Neural cell (in vitro differentiated cells): ENCODE measurements at regions not wholly inside any gene's neighbourhood (a gene's known extent, or its start where the extent isn't known, plus 50 kb on each side); places are given as distances from the start of the nearest gene placed in this dataset.

Experiments
- H2AFZ ChIP-seq: fragments of 200-600, 300-800 bp; sonication (generic), shearing (Covaris generic); 2 replicates; pipeline ENCODE4 v1.6.0; 2014; ENCODE audit warnings: low read depth, mild to moderate bottlenecking, antibody characterized with exemption, low read length, moderate library complexity
- H3F3A ChIP-seq: fragments of 200-600 bp; shearing (Covaris generic); 2 replicates; pipeline ENCODE4 v1.6.1; 2016; ENCODE audit warnings: mild to moderate bottlenecking, moderate library complexity, mixed read lengths, antibody characterized with exemption, low read length; ENCODE audit not compliant: insufficient read depth, poor library complexity, severe bottlenecking
- H3K27ac ChIP-seq: fragments of 200-600, 300-800 bp; sonication (generic), shearing (Covaris generic); 2 replicates; pipeline ENCODE4 v1.5.1; 2014; ENCODE audit warnings: mild to moderate bottlenecking, low read length, moderate library complexity
- H3K27me3 ChIP-seq: fragments of 300-800, 200-600 bp; sonication (generic), shearing (Covaris generic); 2 replicates; pipeline ENCODE4 v1.6.0; 2014; ENCODE audit warnings: mild to moderate bottlenecking, low read depth, low read length, moderate library complexity; ENCODE audit not compliant: insufficient read depth
- H3K36me3 ChIP-seq: fragments of 300-800, 200-600 bp; sonication (generic), shearing (Covaris generic); 2 replicates; pipeline ENCODE4 v1.5.1; 2014; ENCODE audit warnings: mild to moderate bottlenecking, antibody characterized with exemption, low read length, moderate library complexity; ENCODE audit not compliant: insufficient read depth
- H3K4me2 ChIP-seq: fragments of 300-800, 200-600 bp; sonication (generic), shearing (Covaris generic); 2 replicates; pipeline ENCODE4 v1.6.0; 2014; ENCODE audit warnings: mild to moderate bottlenecking, low read length
- H3K4me3 ChIP-seq: fragments of 300-800, 200-600 bp; sonication (generic), shearing (Covaris generic); 2 replicates; pipeline ENCODE4 v1.5.1; 2014; ENCODE audit warnings: mild to moderate bottlenecking, low read length, moderate library complexity
- H3K79me2 ChIP-seq: fragments of 200-600 bp; shearing (Covaris generic); replicated peaks from 2 replicates; pipeline ENCODE4 v1.6.0; 2014; ENCODE audit warnings: mild to moderate bottlenecking, low read length, moderate library complexity; ENCODE audit not compliant: insufficient read depth
- H3K9ac ChIP-seq: fragments of 300-800, 200-600 bp; sonication (generic), shearing (Covaris generic); 2 replicates; pipeline ENCODE4 v1.6.1; 2016; ENCODE audit warnings: mild to moderate bottlenecking, low read length, mixed read lengths
- H3K9me2 ChIP-seq: fragments of 200-600 bp; shearing (Covaris generic); 2 replicates; pipeline ENCODE4 v1.6.1; 2016; ENCODE audit warnings: mild to moderate bottlenecking, low read length, mixed read lengths; ENCODE audit not compliant: insufficient read depth
- H3K9me3 ChIP-seq: fragments of 200-600, 300-800 bp; sonication (generic), shearing (Covaris generic); 2 replicates; pipeline ENCODE4 v1.6.1; 2016; ENCODE audit warnings: mild to moderate bottlenecking, mixed run types, low read length, moderate library complexity, mixed read lengths
- H4K20me1 ChIP-seq: fragments of 200-600 bp; shearing (Covaris generic); 2 replicates; pipeline ENCODE4 v1.6.1; 2016; ENCODE audit warnings: mild to moderate bottlenecking, mixed run types; ENCODE audit not compliant: insufficient read depth
- CTCF ChIP-seq: fragments of 450-650 bp; IDR thresholded peaks from 2 replicates; pipeline ENCODE4 v1.5.1; 2014; ENCODE audit warnings: antibody characterized with exemption, mild to moderate bottlenecking, moderate library complexity; ENCODE audit not compliant: poor library complexity, severe bottlenecking
- EZH2 ChIP-seq: fragments of 200-600, 300-800 bp; shearing (Covaris generic), sonication (generic); IDR thresholded peaks from 2 replicates; pipeline ENCODE4 v1.6.1; 2014; ENCODE audit warnings: antibody characterized with exemption, low read length, borderline replicate concordance, mild to moderate bottlenecking; ENCODE audit not compliant: insufficient read depth, poor library complexity, severe bottlenecking
- MXI1 ChIP-seq: fragments of 450-650 bp; conservative IDR thresholded peaks from 2 replicates; pipeline ENCODE4 v1.6.1; 2014; ENCODE audit warnings: antibody characterized with exemption, mild to moderate bottlenecking; ENCODE audit not compliant: poor library complexity, severe bottlenecking
- POLR2AphosphoS5 ChIP-seq: IDR thresholded peaks from 2 replicates; pipeline ENCODE4 v1.6.1; 2012
- RAD21 ChIP-seq: fragments of 450-650 bp; conservative IDR thresholded peaks from 2 replicates; pipeline ENCODE4 v1.6.1; 2014; ENCODE audit warnings: antibody characterized with exemption, mild to moderate bottlenecking, moderate library complexity
- REST ChIP-seq: IDR thresholded peaks from 2 replicates; pipeline ENCODE4 v1.6.1; 2012; ENCODE audit warnings: borderline replicate concordance
- SMC3 ChIP-seq: fragments of 450-650 bp; conservative IDR thresholded peaks from 2 replicates; pipeline ENCODE4 v1.6.1; 2014; ENCODE audit warnings: antibody characterized with exemption, mild to moderate bottlenecking, moderate library complexity; ENCODE audit not compliant: poor library complexity
- TAF1 ChIP-seq: IDR thresholded peaks from 2 replicates; pipeline ENCODE4 v1.6.1; 2012; ENCODE audit warnings: low read depth

GRCh38 chr2:2826621-2827020 is 495.5 kb upstream of the MYT1L start:
- H3K9me3 ChIP-seq: no peaks in the 10 kb centered on the region
- no peaks in the 10 kb centered on the region for H3F3A ChIP-seq
- H3K9me2 ChIP-seq: no peaks in the 10 kb centered on the region
- H3K36me3 ChIP-seq: no peaks in the 10 kb centered on the region
- TF ChIP-seq SMC3 (no peak), CTCF (no peak), POLR2AphosphoS5 (no peak), MXI1 (no peak), TAF1 (no peak), RAD21 (no peak), REST (no peak), EZH2 (no peak)
- H3K79me2 ChIP-seq: no peaks in the 10 kb centered on the region
- no peaks in the 10 kb centered on the region for H4K20me1 ChIP-seq
- H3K27me3 ChIP-seq: no peaks in the 10 kb centered on the region
- no peak overlapping the region for H3K9ac ChIP-seq
- no peak overlapping the region for H3K4me2 ChIP-seq
- no peak overlapping the region for H2AFZ ChIP-seq
- H3K27ac ChIP-seq: no peak overlapping the region
- H3K4me3 ChIP-seq: no peak overlapping the region

GRCh38 chr2:2826209-2826551 is 495.1 kb upstream of the MYT1L start:
- no peaks in the 10 kb centered on the region for H3F3A ChIP-seq
- no peak overlapping the region for H3K4me2 ChIP-seq
- no peaks in the 10 kb centered on the region for H3K27me3 ChIP-seq
- no peaks in the 10 kb centered on the region for H3K9me3 ChIP-seq
- no peak overlapping the region for H3K4me3 ChIP-seq
- H3K79me2 ChIP-seq: no peaks in the 10 kb centered on the region
- no peaks in the 10 kb centered on the region for H3K9me2 ChIP-seq
- no peak overlapping the region for H3K9ac ChIP-seq
- no peak overlapping the region for H3K27ac ChIP-seq
- no peaks in the 10 kb centered on the region for H3K36me3 ChIP-seq
- TF ChIP-seq SMC3 (no peak), REST (no peak), MXI1 (no peak), CTCF (no peak)
- H4K20me1 ChIP-seq: no peaks in the 10 kb centered on the region
- H2AFZ ChIP-seq: no peak overlapping the region
